ENCODE measurements at regions not wholly inside any gene's neighbourhood (a gene's known extent, or its start where the extent isn't known, plus 50 kb on each side); places are given as distances from the start of the nearest gene placed in this dataset.
"Not testable (repeated sequence)": the region's sequence is repeated elsewhere in the genome, so short reads cannot be mapped to it uniquely, and the experiment has no call there.

GRCh38 chr3:14263317-14264005, 84.8 kb downstream of the LSM3 start:
- Histone ChIP-seq H3K27ac (ENCODE audit: low read depth) (no peak overlapping the region), H3K36me3 (ENCODE audit: insufficient read depth) (no peaks in the 10 kb centered on the region), H3K4me1 (ENCODE audit: insufficient read depth) (no peaks in the 10 kb centered on the region), H3K4me3 (ENCODE audit: low read depth, low read length) (no peak overlapping the region)
- DNase-seq (ENCODE audit: extremely low spot score): no peak
- WGBS: 94% methylated on average over 9 of the region's 9 CpGs

- 73% methylated on average over 11 of the region's 11 CpGs for WGBS
- Histone ChIP-seq H3K4me3 (ENCODE audit: low read depth, low read length) (no peak overlapping the region), H3K36me3 (ENCODE audit: insufficient read depth) (no peaks in the 10 kb centered on the region), H3K27ac (ENCODE audit: low read depth) (no peak overlapping the region), H3K4me1 (ENCODE audit: insufficient read depth) (no peaks in the 10 kb centered on the region)
- DNase-seq (ENCODE audit: extremely low spot score): no peak
Observed at GRCh38 chr3:14265246-14265962, 86.8 kb downstream of the LSM3 start.

- Histone ChIP-seq H3K4me1 (ENCODE audit: insufficient read depth) (no peaks in the 10 kb centered on the region), H3K4me3 (ENCODE audit: low read depth, low read length) (no peak overlapping the region), H3K36me3 (ENCODE audit: insufficient read depth) (no peaks in the 10 kb centered on the region), H3K27ac (ENCODE audit: low read depth) (no peak overlapping the region)
- WGBS: 61% methylated on average over 12 of the region's 12 CpGs
- DNase-seq (ENCODE audit: extremely low spot score): no peak
Observed at GRCh38 chr3:14266361-14266760, 87.7 kb downstream of the LSM3 start.

GRCh38 chr3:14267976-14268375, 89.4 kb downstream of the LSM3 start:
- Histone ChIP-seq H3K4me1 (ENCODE audit: insufficient read depth) (no peaks in the 10 kb centered on the region), H3K4me3 (ENCODE audit: low read depth, low read length) (no peak overlapping the region), H3K36me3 (ENCODE audit: insufficient read depth) (no peaks in the 10 kb centered on the region), H3K27ac (ENCODE audit: low read depth) (no peak overlapping the region)
- no peak for DNase-seq (ENCODE audit: extremely low spot score)
- WGBS: 87% methylated on average over 5 of the region's 5 CpGs

GRCh38 chr3:14268897-14269296, 90.3 kb downstream of the LSM3 start:
- no peak overlapping the region for H3K27ac ChIP-seq (ENCODE audit: low read depth)
- no peaks in the 10 kb centered on the region for H3K36me3 ChIP-seq (ENCODE audit: insufficient read depth)
- 98% methylated on average over 1 of the region's 1 CpG for WGBS
- H3K4me3 ChIP-seq (ENCODE audit: low read depth, low read length): no peak overlapping the region
- DNase-seq (ENCODE audit: extremely low spot score): no peak
- H3K4me1 ChIP-seq (ENCODE audit: insufficient read depth): no peaks in the 10 kb centered on the region

GRCh38 chr3:14272041-14272958, 93.7 kb downstream of the LSM3 start:
- DNase-seq (ENCODE audit: extremely low spot score); H3K4me3 ChIP-seq (ENCODE audit: low read depth, low read length); H3K27ac ChIP-seq (ENCODE audit: low read depth); H3K4me1 ChIP-seq (ENCODE audit: insufficient read depth); H3K36me3 ChIP-seq (ENCODE audit: insufficient read depth): not testable (repeated sequence)
- WGBS: 91% methylated on average over 15 of the region's 15 CpGs

- H3K4me3 ChIP-seq (ENCODE audit: low read depth, low read length); H3K27ac ChIP-seq (ENCODE audit: low read depth); H3K36me3 ChIP-seq (ENCODE audit: insufficient read depth); DNase-seq (ENCODE audit: extremely low spot score); H3K4me1 ChIP-seq (ENCODE audit: insufficient read depth): not testable (repeated sequence)
- WGBS: 67% methylated on average over 7 of the region's 7 CpGs
Observed at GRCh38 chr3:14272959-14273560, 94.4 kb downstream of the LSM3 start.

GRCh38 chr3:14273901-14274611, 95.4 kb downstream of the LSM3 start:
- no peak for DNase-seq (ENCODE audit: extremely low spot score)
- 87% methylated on average over 9 of the region's 9 CpGs for WGBS
- no peak overlapping the region for H3K27ac ChIP-seq (ENCODE audit: low read depth)
- no peak overlapping the region for H3K4me3 ChIP-seq (ENCODE audit: low read depth, low read length)
- H3K36me3 ChIP-seq (ENCODE audit: insufficient read depth): no peaks in the 10 kb centered on the region
- no peaks in the 10 kb centered on the region for H3K4me1 ChIP-seq (ENCODE audit: insufficient read depth)

GRCh38 chr3:14274612-14274936, 96.0 kb downstream of the LSM3 start:
- Histone ChIP-seq H3K4me3 (ENCODE audit: low read depth, low read length) (no peak overlapping the region), H3K36me3 (ENCODE audit: insufficient read depth) (no peaks in the 10 kb centered on the region), H3K4me1 (ENCODE audit: insufficient read depth) (no peaks in the 10 kb centered on the region), H3K27ac (ENCODE audit: low read depth) (no peak overlapping the region)
- WGBS: 91% methylated on average over 6 of the region's 6 CpGs
- DNase-seq (ENCODE audit: extremely low spot score): no peak

- DNase-seq (ENCODE audit: extremely low spot score): no peak
- 92% methylated on average over 8 of the region's 8 CpGs for WGBS
- Histone ChIP-seq H3K4me3 (ENCODE audit: low read depth, low read length) (no peak overlapping the region), H3K4me1 (ENCODE audit: insufficient read depth) (no peaks in the 10 kb centered on the region), H3K36me3 (ENCODE audit: insufficient read depth) (no peaks in the 10 kb centered on the region), H3K27ac (ENCODE audit: low read depth) (no peak overlapping the region)
Observed at GRCh38 chr3:14274999-14275961, 96.7 kb downstream of the LSM3 start.

GRCh38 chr3:14275962-14276909, 97.6 kb downstream of the LSM3 start:
- no peak for DNase-seq (ENCODE audit: extremely low spot score)
- Histone ChIP-seq H3K4me3 (ENCODE audit: low read depth, low read length) (no peak overlapping the region), H3K4me1 (ENCODE audit: insufficient read depth) (no peaks in the 10 kb centered on the region), H3K36me3 (ENCODE audit: insufficient read depth) (no peaks in the 10 kb centered on the region), H3K27ac (ENCODE audit: low read depth) (no peak overlapping the region)
- WGBS: 83% methylated on average over 12 of the region's 12 CpGs

Measured in urinary bladder (tissue), 3 donors.